ENCODE measurements at regions not wholly inside any gene's neighbourhood (a gene's known extent, or its start where the extent isn't known, plus 50 kb on each side); places are given as distances from the start of the nearest gene placed in this dataset.

- H3K4me3 ChIP-seq (ENCODE audit: low read depth, low read length), result no peak overlapping the region
- no peak for TF ChIP-seq CTCF (IDR thresholded peaks at IDR 0.05; ENCODE audit: control insufficient read depth, extremely low read depth, insufficient read depth)
- no peak for DNase-seq (ENCODE audit: low read depth)
Measured at GRCh38 chr4:155085843-155086530, 122.4 kb upstream of the NPY2R start.

- H3K4me3 ChIP-seq (ENCODE audit: low read depth, low read length), result no peak overlapping the region
- DNase-seq (ENCODE audit: low read depth), result no peak
- no peak for TF ChIP-seq CTCF (IDR thresholded peaks at IDR 0.05; ENCODE audit: control insufficient read depth, extremely low read depth, insufficient read depth)
Measured at GRCh38 chr4:155094201-155094820, 114.1 kb upstream of the NPY2R start.

DNA sequence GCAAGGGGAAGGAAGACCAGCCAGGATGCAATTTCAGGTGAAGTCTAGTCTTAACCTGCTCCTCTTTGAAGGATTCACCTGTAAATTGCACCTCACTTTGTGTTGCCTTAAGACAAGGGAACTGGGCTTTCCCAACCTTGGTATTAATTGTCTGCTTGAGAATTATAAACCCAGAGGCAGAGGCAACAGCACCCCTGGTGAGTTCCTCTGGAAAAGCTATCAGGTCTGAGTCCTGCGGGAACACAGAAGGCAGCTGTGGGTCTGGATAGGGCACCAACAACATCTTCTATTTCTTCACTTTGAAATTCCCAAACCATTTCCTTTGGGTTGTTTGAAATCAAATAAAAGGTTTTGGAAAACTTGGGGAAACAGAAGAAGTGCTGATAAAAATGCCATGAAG is 109.2 kb upstream of the NPY2R start:
- H3K4me3 ChIP-seq (ENCODE audit: low read depth, low read length), result no peak overlapping the region
- no peak for TF ChIP-seq CTCF (IDR thresholded peaks at IDR 0.05; ENCODE audit: control insufficient read depth, extremely low read depth, insufficient read depth)
- DNase-seq (ENCODE audit: low read depth), result no peak

- no peak for DNase-seq (ENCODE audit: low read depth)
- H3K4me3 ChIP-seq (ENCODE audit: low read depth, low read length), result no peak overlapping the region
- no peak for TF ChIP-seq CTCF (IDR thresholded peaks at IDR 0.05; ENCODE audit: control insufficient read depth, extremely low read depth, insufficient read depth)
Measured at GRCh38 chr4:155106629-155107028, 101.8 kb upstream of the NPY2R start.

DNA sequence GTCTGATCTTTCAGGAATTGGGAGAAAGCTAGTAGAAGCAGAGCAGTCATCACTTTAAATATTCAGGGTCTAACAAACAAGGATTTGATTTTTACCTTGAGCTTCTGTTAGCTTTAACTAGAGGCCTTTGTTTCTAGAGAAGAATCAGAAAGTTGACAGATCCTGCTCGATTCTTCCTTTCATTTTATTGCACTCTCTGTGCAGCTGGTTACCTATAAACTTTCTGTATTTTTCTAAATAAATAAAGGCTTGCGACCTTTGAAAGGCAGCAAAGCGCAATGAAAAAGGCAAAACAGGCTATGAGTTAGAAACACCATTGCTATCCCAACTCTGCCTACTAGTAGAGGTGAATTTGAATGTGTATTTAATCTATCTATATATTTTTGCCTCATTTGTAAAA is 101.4 kb upstream of the NPY2R start:
- no peak for TF ChIP-seq CTCF (IDR thresholded peaks at IDR 0.05; ENCODE audit: control insufficient read depth, extremely low read depth, insufficient read depth)
- no peak overlapping the region for H3K4me3 ChIP-seq (ENCODE audit: low read depth, low read length)
- DNase-seq (ENCODE audit: low read depth), result no peak

DNA sequence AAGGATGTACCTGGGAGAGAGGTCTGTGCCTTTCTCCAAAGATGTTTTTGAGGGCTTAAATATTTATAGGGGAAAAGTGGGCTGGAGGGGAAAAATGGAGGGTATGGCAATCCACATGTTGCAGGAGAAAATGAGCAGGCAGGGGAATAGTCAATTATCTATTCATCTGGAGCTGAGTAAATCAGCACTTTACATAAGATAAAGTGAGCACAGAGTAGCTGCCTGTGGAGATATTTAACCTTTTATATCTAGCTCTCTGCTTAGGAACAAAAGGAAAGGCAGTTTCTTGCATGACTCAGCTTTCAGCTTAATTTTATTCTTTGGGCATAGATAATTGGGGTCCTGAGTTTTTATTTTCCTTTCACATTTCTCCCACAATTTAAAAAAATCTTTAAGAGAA is 93.6 kb upstream of the NPY2R start:
- DNase-seq (ENCODE audit: low read depth), result no peak
- no peak for TF ChIP-seq CTCF (IDR thresholded peaks at IDR 0.05; ENCODE audit: control insufficient read depth, extremely low read depth, insufficient read depth)
- no peak overlapping the region for H3K4me3 ChIP-seq (ENCODE audit: low read depth, low read length)

DNA sequence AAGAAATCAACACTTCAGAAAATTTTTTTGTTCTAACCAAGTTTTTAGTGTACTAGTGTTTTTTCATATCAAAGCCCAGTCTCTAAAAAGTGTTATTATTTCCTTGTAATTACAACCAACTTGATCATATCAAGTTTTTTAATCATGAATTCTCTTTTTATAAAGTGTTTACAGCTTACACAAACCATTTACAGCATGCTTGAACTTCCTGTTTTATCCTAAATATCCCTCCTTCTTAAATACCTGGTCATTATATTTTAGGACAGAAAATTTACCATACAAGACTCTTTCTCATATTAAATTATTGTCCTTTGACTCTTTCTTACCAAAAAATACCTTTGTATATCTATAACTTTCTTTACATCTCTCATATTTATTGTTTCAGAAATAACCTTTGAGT is 89.4 kb upstream of the NPY2R start:
- DNase-seq (ENCODE audit: low read depth), result no peak
- TF ChIP-seq CTCF (IDR thresholded peaks at IDR 0.05; ENCODE audit: control insufficient read depth, extremely low read depth, insufficient read depth), result no peak
- H3K4me3 ChIP-seq (ENCODE audit: low read depth, low read length), result no peak overlapping the region
